Peyer's patch (tissue), 4 donors: ENCODE measurements at regions not wholly inside any gene's neighbourhood (a gene's known extent, or its start where the extent isn't known, plus 50 kb on each side); places are given as distances from the start of the nearest gene placed in this dataset.

Source experiments
- CTCF ChIP-seq, 6 experiments: fragments of 450-650 bp in 4 of 6; fragments of 200-600 bp in 2 of 6; sonication (generic) in 1 of 6; IDR thresholded peaks; one replicate each; pipeline ENCODE4 v1.5.1; 2017 to 2019; ENCODE audit warnings: antibody characterized with exemption in 6 of 6, mild to moderate bottlenecking in 3 of 6, moderate library complexity in 1 of 6
- POLR2A ChIP-seq, 2 donors: fragments of 450-650 bp; IDR thresholded peaks; one replicate each; pipeline ENCODE4 v1.5.1; 2017; ENCODE audit warnings: antibody characterized with exemption in 2 of 2, mild to moderate bottlenecking in 2 of 2, moderate library complexity in 2 of 2

- TF ChIP-seq CTCF (IDR thresholded peaks at IDR 0.05) (no peak), POLR2A (IDR thresholded peaks at IDR 0.05) (no peak)
These were observed 260.3 kb upstream of the ANKH start for GRCh38 chr5:15131909-15132308.
